ENCODE measurements at regions not wholly inside any gene's neighbourhood (a gene's known extent, or its start where the extent isn't known, plus 50 kb on each side); places are given as distances from the start of the nearest gene placed in this dataset.

DNA sequence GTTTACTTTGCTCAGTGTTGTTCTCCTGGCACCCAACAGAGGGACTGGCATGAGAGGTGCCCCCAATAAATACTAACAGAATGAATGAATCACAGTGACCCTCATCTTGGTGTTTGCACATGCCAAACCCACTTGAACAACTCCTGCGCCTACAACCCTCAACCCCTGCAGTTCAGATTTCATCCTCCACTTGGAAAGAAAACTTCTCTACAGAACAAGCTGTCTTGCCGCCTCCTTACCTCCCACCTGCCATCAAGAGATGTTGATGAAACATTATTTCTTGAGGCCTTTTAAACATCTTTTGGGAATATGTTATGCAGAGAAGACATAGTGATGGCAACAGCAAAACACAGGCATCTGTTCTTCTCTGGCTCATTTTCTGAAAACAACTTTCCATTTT is 216.0 kb upstream of the SH3BP4 start:
- TF ChIP-seq, protein P1, sequence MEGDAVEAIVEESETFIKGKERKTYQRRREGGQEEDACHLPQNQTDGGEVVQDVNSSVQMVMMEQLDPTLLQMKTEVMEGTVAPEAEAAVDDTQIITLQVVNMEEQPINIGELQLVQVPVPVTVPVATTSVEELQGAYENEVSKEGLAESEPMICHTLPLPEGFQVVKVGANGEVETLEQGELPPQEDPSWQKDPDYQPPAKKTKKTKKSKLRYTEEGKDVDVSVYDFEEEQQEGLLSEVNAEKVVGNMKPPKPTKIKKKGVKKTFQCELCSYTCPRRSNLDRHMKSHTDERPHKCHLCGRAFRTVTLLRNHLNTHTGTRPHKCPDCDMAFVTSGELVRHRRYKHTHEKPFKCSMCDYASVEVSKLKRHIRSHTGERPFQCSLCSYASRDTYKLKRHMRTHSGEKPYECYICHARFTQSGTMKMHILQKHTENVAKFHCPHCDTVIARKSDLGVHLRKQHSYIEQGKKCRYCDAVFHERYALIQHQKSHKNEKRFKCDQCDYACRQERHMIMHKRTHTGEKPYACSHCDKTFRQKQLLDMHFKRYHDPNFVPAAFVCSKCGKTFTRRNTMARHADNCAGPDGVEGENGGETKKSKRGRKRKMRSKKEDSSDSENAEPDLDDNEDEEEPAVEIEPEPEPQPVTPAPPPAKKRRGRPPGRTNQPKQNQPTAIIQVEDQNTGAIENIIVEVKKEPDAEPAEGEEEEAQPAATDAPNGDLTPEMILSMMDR (IDR thresholded peaks at IDR 0.05): no peak
- TF ChIP-seq, protein P2, sequence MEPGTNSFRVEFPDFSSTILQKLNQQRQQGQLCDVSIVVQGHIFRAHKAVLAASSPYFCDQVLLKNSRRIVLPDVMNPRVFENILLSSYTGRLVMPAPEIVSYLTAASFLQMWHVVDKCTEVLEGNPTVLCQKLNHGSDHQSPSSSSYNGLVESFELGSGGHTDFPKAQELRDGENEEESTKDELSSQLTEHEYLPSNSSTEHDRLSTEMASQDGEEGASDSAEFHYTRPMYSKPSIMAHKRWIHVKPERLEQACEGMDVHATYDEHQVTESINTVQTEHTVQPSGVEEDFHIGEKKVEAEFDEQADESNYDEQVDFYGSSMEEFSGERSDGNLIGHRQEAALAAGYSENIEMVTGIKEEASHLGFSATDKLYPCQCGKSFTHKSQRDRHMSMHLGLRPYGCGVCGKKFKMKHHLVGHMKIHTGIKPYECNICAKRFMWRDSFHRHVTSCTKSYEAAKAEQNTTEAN (CRISPR knock-in tag; IDR thresholded peaks at IDR 0.05): no peak
- TF ChIP-seq, protein P3, sequence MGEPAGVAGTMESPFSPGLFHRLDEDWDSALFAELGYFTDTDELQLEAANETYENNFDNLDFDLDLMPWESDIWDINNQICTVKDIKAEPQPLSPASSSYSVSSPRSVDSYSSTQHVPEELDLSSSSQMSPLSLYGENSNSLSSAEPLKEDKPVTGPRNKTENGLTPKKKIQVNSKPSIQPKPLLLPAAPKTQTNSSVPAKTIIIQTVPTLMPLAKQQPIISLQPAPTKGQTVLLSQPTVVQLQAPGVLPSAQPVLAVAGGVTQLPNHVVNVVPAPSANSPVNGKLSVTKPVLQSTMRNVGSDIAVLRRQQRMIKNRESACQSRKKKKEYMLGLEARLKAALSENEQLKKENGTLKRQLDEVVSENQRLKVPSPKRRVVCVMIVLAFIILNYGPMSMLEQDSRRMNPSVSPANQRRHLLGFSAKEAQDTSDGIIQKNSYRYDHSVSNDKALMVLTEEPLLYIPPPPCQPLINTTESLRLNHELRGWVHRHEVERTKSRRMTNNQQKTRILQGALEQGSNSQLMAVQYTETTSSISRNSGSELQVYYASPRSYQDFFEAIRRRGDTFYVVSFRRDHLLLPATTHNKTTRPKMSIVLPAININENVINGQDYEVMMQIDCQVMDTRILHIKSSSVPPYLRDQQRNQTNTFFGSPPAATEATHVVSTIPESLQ (CRISPR knock-in tag; IDR thresholded peaks at IDR 0.05): no peak
- TF ChIP-seq, protein P4, sequence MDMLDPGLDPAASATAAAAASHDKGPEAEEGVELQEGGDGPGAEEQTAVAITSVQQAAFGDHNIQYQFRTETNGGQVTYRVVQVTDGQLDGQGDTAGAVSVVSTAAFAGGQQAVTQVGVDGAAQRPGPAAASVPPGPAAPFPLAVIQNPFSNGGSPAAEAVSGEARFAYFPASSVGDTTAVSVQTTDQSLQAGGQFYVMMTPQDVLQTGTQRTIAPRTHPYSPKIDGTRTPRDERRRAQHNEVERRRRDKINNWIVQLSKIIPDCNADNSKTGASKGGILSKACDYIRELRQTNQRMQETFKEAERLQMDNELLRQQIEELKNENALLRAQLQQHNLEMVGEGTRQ (CRISPR knock-in tag; IDR thresholded peaks at IDR 0.05): no peak
- TF ChIP-seq ZNF423 (CRISPR knock-in tag; IDR thresholded peaks at IDR 0.05) (no peak), FOXK1 (CRISPR knock-in tag; IDR thresholded peaks at IDR 0.05) (no peak), ZNF121 (CRISPR knock-in tag; IDR thresholded peaks at IDR 0.05) (no peak), FOXP1 (CRISPR knock-in tag; IDR thresholded peaks at IDR 0.05; ENCODE audit: borderline replicate concordance) (no peak), ATF1 (CRISPR knock-in tag; IDR thresholded peaks at IDR 0.05) (no peak)
- TF ChIP-seq, protein P5, sequence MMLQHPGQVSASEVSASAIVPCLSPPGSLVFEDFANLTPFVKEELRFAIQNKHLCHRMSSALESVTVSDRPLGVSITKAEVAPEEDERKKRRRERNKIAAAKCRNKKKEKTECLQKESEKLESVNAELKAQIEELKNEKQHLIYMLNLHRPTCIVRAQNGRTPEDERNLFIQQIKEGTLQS (CRISPR knock-in tag; conservative IDR thresholded peaks at IDR 0.05): no peak

Data from WTC11 (cell line).